GM21390 (cell line): ENCODE measurements at regions not wholly inside any gene's neighbourhood (a gene's known extent, or its start where the extent isn't known, plus 50 kb on each side); places are given as distances from the start of the nearest gene placed in this dataset.

Experiments used
- ATAC-seq: cut with Tn5 transposase; IDR thresholded peaks from one replicate; pipeline ENCODE4 v1.9.1; 2021; ENCODE audit not compliant: unreplicated experiment

GRCh38 chr22:27397036-27397953 is 404.3 kb downstream of the MN1 start:
- ATAC-seq: no peak

- ATAC-seq: no peak
Measured at GRCh38 chr22:27397954-27398342, 403.6 kb downstream of the MN1 start.

- ATAC-seq: no peak
Measured at GRCh38 chr22:27399161-27399560, 402.4 kb downstream of the MN1 start.

GRCh38 chr22:27400811-27401210 is 400.7 kb downstream of the MN1 start:
- no peak for ATAC-seq

GRCh38 chr22:27401321-27401720 is 400.2 kb downstream of the MN1 start:
- ATAC-seq: no peak

GRCh38 chr22:27404441-27404840 is 397.1 kb downstream of the MN1 start:
- no peak for ATAC-seq

- no peak for ATAC-seq
Measured at GRCh38 chr22:27405672-27406388, 395.7 kb downstream of the MN1 start.

- no peak for ATAC-seq
Measured at GRCh38 chr22:27406389-27406861, 395.1 kb downstream of the MN1 start.

GRCh38 chr22:27407369-27407985 is 394.1 kb downstream of the MN1 start:
- ATAC-seq: no peak

- no peak for ATAC-seq
Measured at GRCh38 chr22:27408068-27408467, 393.5 kb downstream of the MN1 start.

- no peak for ATAC-seq
Measured at GRCh38 chr22:27409299-27409698, 392.3 kb downstream of the MN1 start.

GRCh38 chr22:27412866-27413445 is 388.6 kb downstream of the MN1 start:
- ATAC-seq: no peak

GRCh38 chr22:27413702-27414101 is 387.9 kb downstream of the MN1 start:
- no peak for ATAC-seq

- no peak for ATAC-seq
Measured at GRCh38 chr22:27416511-27417420, 384.8 kb downstream of the MN1 start.

GRCh38 chr22:27417421-27417814 is 384.1 kb downstream of the MN1 start:
- ATAC-seq: no peak

GRCh38 chr22:27418261-27418660 is 383.3 kb downstream of the MN1 start:
- no peak for ATAC-seq

- no peak for ATAC-seq
Measured at GRCh38 chr22:27419473-27419872, 382.1 kb downstream of the MN1 start.

GRCh38 chr22:27420195-27420816 is 381.2 kb downstream of the MN1 start:
- ATAC-seq: no peak

- no peak for ATAC-seq
Measured at GRCh38 chr22:27420817-27421361, 380.7 kb downstream of the MN1 start.

GRCh38 chr22:27422442-27422841 is 379.1 kb downstream of the MN1 start:
- no peak for ATAC-seq
